BE2C (cell line): ENCODE measurements at regions not wholly inside any gene's neighbourhood (a gene's known extent, or its start where the extent isn't known, plus 50 kb on each side); places are given as distances from the start of the nearest gene placed in this dataset.

Experiments used
- DNase-seq: peaks from one replicate; pipeline ENCODE4 v3.0.0-alpha.2; 2020
- H3K27me3 ChIP-seq: fragments of 250-450 bp; sonication (Bioruptor Pico); 2 replicates; pipeline ENCODE4 v1.5.1; 2020; ENCODE audit warnings: mild to moderate bottlenecking
- H3K36me3 ChIP-seq: fragments of 250-450 bp; sonication (Bioruptor Pico); 2 replicates; pipeline ENCODE4 v1.5.1; 2020; ENCODE audit warnings: mild to moderate bottlenecking
- H3K4me1 ChIP-seq: fragments of 250-450 bp; sonication (Bioruptor Pico); 2 replicates; pipeline ENCODE4 v1.5.1; 2020
- H3K4me3 ChIP-seq: 2 replicates; pipeline ENCODE4 v1.5.1; 2011; ENCODE audit warnings: low read depth, low read length
- H3K9me3 ChIP-seq: fragments of 250-450 bp; sonication (Bioruptor Pico); 2 replicates; pipeline ENCODE4 v1.5.1; 2020
- CTCF ChIP-seq: IDR thresholded peaks from 2 replicates; pipeline ENCODE4 v1.5.1; 2012; ENCODE audit warnings: mild to moderate bottlenecking, low read depth, low read length

- Histone ChIP-seq H3K36me3 (no peaks in the 10 kb centered on the region), H3K4me3 (no peak overlapping the region), H3K4me1 (no peaks in the 10 kb centered on the region), H3K9me3 (no peaks in the 10 kb centered on the region), H3K27me3 (no peaks in the 10 kb centered on the region)
- no peak for TF ChIP-seq CTCF
- DNase-seq = no peak
These were observed 668.4 kb downstream of the MECOM start for GRCh38 chr3:168995129-168995528.

DNA sequence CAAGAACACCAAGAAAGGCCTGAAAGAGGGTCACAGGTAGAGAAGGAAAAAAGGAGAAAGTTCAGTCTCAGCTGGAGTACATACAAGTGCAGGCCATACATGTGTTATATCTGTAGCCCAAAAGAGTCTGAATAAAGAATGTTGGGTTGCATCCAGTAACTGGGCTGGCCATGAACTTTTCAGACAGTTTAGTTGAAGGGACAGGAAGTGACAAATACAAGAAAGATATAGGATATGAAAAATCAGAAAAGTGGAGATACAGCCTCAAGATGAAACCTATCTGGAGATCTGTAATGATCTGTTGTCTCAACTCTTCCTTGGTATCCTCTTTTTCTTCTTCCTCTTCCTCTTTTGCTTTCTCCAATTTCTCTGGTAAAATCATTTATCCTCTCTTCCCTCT lies 671.7 kb downstream of the MECOM start:
- no peaks in the 10 kb centered on the region for H3K9me3 ChIP-seq
- TF ChIP-seq CTCF = no peak
- H3K27me3 ChIP-seq = no peaks in the 10 kb centered on the region
- no peak for DNase-seq
- H3K4me3 ChIP-seq = no peak overlapping the region
- H3K4me1 ChIP-seq = no peaks in the 10 kb centered on the region
- no peaks in the 10 kb centered on the region for H3K36me3 ChIP-seq

DNA sequence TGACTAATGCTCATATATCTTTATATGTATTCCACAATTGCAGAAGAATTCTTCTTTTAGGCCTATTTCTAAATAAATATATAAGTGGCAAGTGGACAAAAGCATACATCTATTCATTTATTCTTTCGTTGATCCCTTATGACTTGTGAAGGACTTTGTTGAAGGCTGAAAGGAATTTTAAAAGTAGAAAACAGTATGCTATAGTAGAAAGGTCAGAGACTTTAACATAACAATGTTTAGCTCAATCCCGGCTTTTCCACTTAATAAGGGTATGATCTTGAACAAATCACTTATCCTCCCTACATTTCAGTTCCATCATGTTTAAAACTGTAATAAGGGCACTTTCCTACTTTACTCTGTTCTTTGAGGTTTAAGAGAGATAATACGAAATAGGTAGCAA lies 672.9 kb downstream of the MECOM start:
- H3K4me1 ChIP-seq = no peaks in the 10 kb centered on the region
- H3K4me3 ChIP-seq = no peak overlapping the region
- H3K27me3 ChIP-seq = no peaks in the 10 kb centered on the region
- no peaks in the 10 kb centered on the region for H3K9me3 ChIP-seq
- DNase-seq = no peak
- TF ChIP-seq CTCF = no peak
- no peaks in the 10 kb centered on the region for H3K36me3 ChIP-seq

GRCh38 chr3:168990134-168990533 lies 673.4 kb downstream of the MECOM start:
- Histone ChIP-seq H3K4me1 (no peaks in the 10 kb centered on the region), H3K4me3 (no peak overlapping the region), H3K36me3 (no peaks in the 10 kb centered on the region), H3K27me3 (no peaks in the 10 kb centered on the region), H3K9me3 (no peaks in the 10 kb centered on the region)
- DNase-seq = no peak
- TF ChIP-seq CTCF = no peak

DNA sequence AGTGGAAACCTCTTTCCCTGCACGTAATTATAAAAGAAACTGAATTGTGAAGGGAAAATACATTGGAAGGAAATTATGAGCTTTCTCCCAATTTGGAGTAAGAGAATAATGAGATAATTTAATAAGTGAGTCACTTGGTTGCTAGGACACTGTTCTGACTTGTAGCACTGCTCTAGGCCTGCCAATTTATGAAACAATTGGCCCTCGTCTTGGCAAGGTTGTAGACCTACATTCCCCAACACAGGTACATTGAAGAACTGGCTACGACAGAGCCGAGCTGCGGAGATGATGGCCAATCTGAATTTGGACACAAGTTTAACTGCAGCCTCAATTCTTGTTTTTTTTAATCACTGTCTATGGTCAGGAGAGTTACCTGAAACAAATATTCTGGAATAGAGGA lies 674.1 kb downstream of the MECOM start:
- Histone ChIP-seq H3K27me3 (no peaks in the 10 kb centered on the region), H3K9me3 (no peaks in the 10 kb centered on the region), H3K4me3 (no peak overlapping the region), H3K4me1 (no peaks in the 10 kb centered on the region), H3K36me3 (no peaks in the 10 kb centered on the region)
- no peak for DNase-seq
- TF ChIP-seq CTCF = no peak

DNA sequence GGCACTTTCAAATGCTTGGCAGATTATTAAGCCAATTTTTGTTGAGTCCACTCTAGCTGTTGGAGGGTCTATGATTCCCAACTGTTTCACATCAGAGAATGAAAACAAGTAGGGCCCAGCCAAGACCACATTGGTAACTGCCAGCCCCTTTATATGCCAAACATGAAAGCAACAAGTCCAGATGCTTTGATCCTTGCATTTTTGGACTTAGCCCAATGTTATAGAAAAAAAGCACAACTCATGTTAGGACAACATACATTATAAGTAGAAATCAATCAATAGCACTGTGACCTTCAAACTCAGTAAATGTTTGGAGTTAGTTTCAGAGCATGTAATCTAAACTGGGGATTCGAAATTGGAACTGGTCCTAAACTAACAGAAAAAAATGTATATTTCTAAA lies 674.7 kb downstream of the MECOM start:
- no peak for TF ChIP-seq CTCF
- Histone ChIP-seq H3K4me3 (no peak overlapping the region), H3K27me3 (no peaks in the 10 kb centered on the region), H3K36me3 (no peaks in the 10 kb centered on the region), H3K9me3 (no peaks in the 10 kb centered on the region), H3K4me1 (no peaks in the 10 kb centered on the region)
- DNase-seq = no peak
